Endothelial cell of umbilical vein (primary cell): ENCODE measurements at regions not wholly inside any gene's neighbourhood (a gene's known extent, or its start where the extent isn't known, plus 50 kb on each side); places are given as distances from the start of the nearest gene placed in this dataset.

Experiments
- BruUV-seq: library from RNA; stranded (reverse); fragments of 400-500 nt; replicated peaks from 2 replicates; lab custom pipeline; 2021; lab: Mats Ljungman, UMichigan
- CTCF ChIA-PET: fragments of 300-600, 350-600 bp; sonication (Branson Sonifier 250); formaldehyde crosslinking; loops from one replicate; lab custom pipeline; 2021; ENCODE audit warnings: antibody characterized with exemption, inconsistent platforms; lab: Charles Lee
- POLR2A ChIA-PET: fragments of 300-600, 350-600 bp; sonication (Branson Sonifier 250); formaldehyde crosslinking; loops from one replicate; lab custom pipeline; 2021; ENCODE audit warnings: antibody characterized with exemption, inconsistent platforms; lab: Charles Lee
- DNase-seq: peaks from one replicate; pipeline ENCODE4 v3.0.0-alpha.2; 2011; ENCODE audit warnings: low read depth, low spot score
- FAIRE-seq: peaks from 2 replicates; lab custom pipeline; 2011; peaks lifted over from hg19 to GRCh38; lab: Jason Lieb, UNC
- H2AFZ ChIP-seq: 2 replicates; pipeline ENCODE4 v1.6.0; 2012; ENCODE audit warnings: low read depth, low read length, control low read depth, inconsistent platforms
- H3K27ac ChIP-seq: 2 replicates; pipeline ENCODE4 v1.5.1; 2011; ENCODE audit warnings: low read depth, mild to moderate bottlenecking, control low read depth, low read length, moderate library complexity; ENCODE audit not compliant: insufficient read depth
- H3K27me3 ChIP-seq, 2 experiments: 2 replicates each; pipeline versions ENCODE4 v1.6.0 to v1.6.1; 2011; ENCODE audit warnings: low read length in 2 of 2, mixed read lengths in 1 of 2; ENCODE audit not compliant: control insufficient read depth in 2 of 2, insufficient read depth in 2 of 2
- H3K36me3 ChIP-seq, 2 experiments: 2 replicates in 1 of 2; 3 replicates in 1 of 2; pipeline ENCODE4 v1.5.1; 2011; ENCODE audit warnings: low read length in 2 of 2, mild to moderate bottlenecking in 1 of 2, moderate library complexity in 1 of 2; ENCODE audit not compliant: control insufficient read depth in 2 of 2, insufficient read depth in 2 of 2; ENCODE audit errors: extremely low read depth in 1 of 2
- H3K4me1 ChIP-seq: 3 replicates; pipeline ENCODE4 v1.5.1; 2011; ENCODE audit warnings: mild to moderate bottlenecking, low read length; ENCODE audit not compliant: control insufficient read depth, insufficient read depth; ENCODE audit errors: extremely low read depth
- H3K4me2 ChIP-seq: 2 replicates; pipeline ENCODE4 v1.6.1; 2011; ENCODE audit warnings: low read length, control low read depth, mixed read lengths; ENCODE audit not compliant: insufficient read depth
- H3K4me3 ChIP-seq, 3 experiments: fragments of 200-600 bp in 1 of 3; sonication (generic), shearing (Covaris generic) in 1 of 3; replicated peaks in 1 of 3; 2 replicates each; pipeline ENCODE4 v1.5.1; 2011 to 2016; ENCODE audit warnings: control low read depth in 3 of 3, low read length in 3 of 3, mild to moderate bottlenecking in 2 of 3, inconsistent platforms in 1 of 3, low read depth in 1 of 3, moderate library complexity in 1 of 3; ENCODE audit not compliant: insufficient read depth in 1 of 3
- H3K79me2 ChIP-seq: 2 replicates; pipeline ENCODE4 v1.6.0; 2012; ENCODE audit warnings: low read length, inconsistent platforms; ENCODE audit not compliant: control insufficient read depth, insufficient read depth
- H3K9ac ChIP-seq: replicated peaks from 2 replicates; pipeline ENCODE3; 2011; ENCODE audit warnings: low read length, control low read depth; ENCODE audit not compliant: insufficient read depth; ENCODE audit errors: extremely low read depth
- H3K9me1 ChIP-seq: replicated peaks from 3 replicates; pipeline ENCODE4 v1.6.0; 2011; ENCODE audit warnings: mild to moderate bottlenecking, low read length; ENCODE audit not compliant: control insufficient read depth, insufficient read depth; ENCODE audit errors: extremely low read depth
- H3K9me3 ChIP-seq: replicated peaks from 2 replicates; pipeline ENCODE4 v1.5.1; 2012; ENCODE audit warnings: low read length, inconsistent platforms; ENCODE audit not compliant: control insufficient read depth, insufficient read depth
- H4K20me1 ChIP-seq: replicated peaks from 2 replicates; pipeline ENCODE3; 2011; ENCODE audit warnings: mild to moderate bottlenecking, low read length; ENCODE audit not compliant: control insufficient read depth, insufficient read depth; ENCODE audit errors: extremely low read depth
- EZH2 ChIP-seq: IDR thresholded peaks from 2 replicates; pipeline ENCODE4 v1.6.1; 2012; ENCODE audit warnings: borderline replicate concordance, low read depth, mild to moderate bottlenecking, moderate library complexity, low read length, inconsistent platforms; ENCODE audit not compliant: severe bottlenecking
- GATA2 ChIP-seq: IDR thresholded peaks from 2 replicates; pipeline ENCODE4 v1.7.0; 2011; ENCODE audit warnings: low read depth, mild to moderate bottlenecking, moderate library complexity, mixed read lengths, low read length; ENCODE audit not compliant: insufficient read length, insufficient read depth
- JUN ChIP-seq: IDR thresholded peaks from 2 replicates; pipeline ENCODE4 v1.6.1; 2011; ENCODE audit warnings: borderline replicate concordance, low read depth; ENCODE audit not compliant: insufficient read length, insufficient read depth
- MYC ChIP-seq: IDR thresholded peaks from one replicate; pipeline ENCODE4 v1.6.1; 2011; ENCODE audit warnings: mild to moderate bottlenecking, low read depth, low read length
- POLR2A ChIP-seq: IDR thresholded peaks from 2 replicates; pipeline ENCODE4 v1.6.1; 2012; ENCODE audit warnings: low read depth, mild to moderate bottlenecking, control low read depth, low read length
- POLR2AphosphoS5 ChIP-seq: IDR thresholded peaks from 2 replicates; pipeline ENCODE4 v1.6.1; 2012; ENCODE audit warnings: low read depth, mild to moderate bottlenecking, control low read depth, low read length, moderate library complexity; ENCODE audit not compliant: insufficient read depth
- dilution Hi-C: fragments of 300-500 bp; cut with MboI; formaldehyde crosslinking; loops from one replicate; pipeline ENCODE4 v1.15.0; 2019; ENCODE audit warnings: low sequenced_read_pairs; ENCODE audit not compliant: extremely low pct_ligation_motif_present
- intact Hi-C: fragments of 100-400 bp; cut with micrococcal nuclease; formaldehyde crosslinking; loops from one replicate; pipeline ENCODE4 v1.10.0; 2022
- TF ChIP-seq, protein P1 (sequence below): IDR thresholded peaks from 2 replicates; pipeline ENCODE4 v1.6.1; 2011; ENCODE audit not compliant: insufficient read depth, insufficient read length
- TF ChIP-seq, protein P2 (sequence below), 2 donors: IDR thresholded peaks; 1 replicate in 1 of 2; 2 replicates in 1 of 2; pipeline ENCODE4 v1.5.1; 2011; ENCODE audit warnings: low read length in 2 of 2, mild to moderate bottlenecking in 2 of 2, moderate library complexity in 2 of 2, control low read depth in 1 of 2, inconsistent platforms in 1 of 2, low read depth in 1 of 2; ENCODE audit not compliant: insufficient read depth in 1 of 2; ENCODE audit errors: extremely low read depth in 1 of 2

DNA sequence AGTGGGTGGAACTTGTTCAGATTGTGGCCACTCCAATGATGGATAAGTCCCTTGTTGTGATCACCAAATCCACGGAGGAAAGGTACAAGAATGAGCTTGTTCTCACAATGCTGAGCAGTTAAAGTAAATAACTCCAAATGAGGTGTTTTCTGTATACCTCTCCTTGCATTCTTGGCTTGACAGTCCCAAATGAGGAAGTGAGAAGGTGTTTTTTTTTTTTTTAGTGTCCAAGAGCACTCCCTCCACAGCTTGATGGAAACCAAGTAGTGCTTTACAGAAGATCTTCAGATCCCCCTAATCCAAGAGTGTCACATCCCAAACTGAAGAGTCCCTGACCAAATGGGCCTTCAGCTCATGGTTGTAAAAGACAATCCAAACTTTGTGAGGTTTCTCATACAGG lies 153.6 kb downstream of the ATP23 start:
- FAIRE-seq: no peak
- CTCF ChIA-PET: interaction anchor here (1.0 kb wide), 1 partner anchor 11 kb away, joined by 3 read pairs; no protein-coding TSS in a partner anchor
- POLR2A ChIA-PET: interaction anchor here (0.6 kb wide), 1 partner anchor 22 kb away, joined by 6 read pairs; no protein-coding TSS in a partner anchor

More for the DNA sequence above, 153.6 kb downstream of the ATP23 start:
- no TSS peak for BruUV-seq
- no peak overlapping the region for H3K4me3 ChIP-seq
- H3K9me3 ChIP-seq: no peaks in the 10 kb centered on the region
- intact Hi-C loops (no loop called here), dilution Hi-C loops (no loop called here)
- H3K9me1 ChIP-seq: no peaks in the 10 kb centered on the region
- no peaks in the 10 kb centered on the region for H3K4me1 ChIP-seq
- H3K79me2 ChIP-seq: no peaks in the 10 kb centered on the region
- no peak overlapping the region for H3K27ac ChIP-seq
- TF ChIP-seq POLR2AphosphoS5 (no peak), POLR2A (no peak), MYC (no peak), GATA2 (no peak), JUN (no peak), EZH2 (no peak)
- TF ChIP-seq, protein P1, sequence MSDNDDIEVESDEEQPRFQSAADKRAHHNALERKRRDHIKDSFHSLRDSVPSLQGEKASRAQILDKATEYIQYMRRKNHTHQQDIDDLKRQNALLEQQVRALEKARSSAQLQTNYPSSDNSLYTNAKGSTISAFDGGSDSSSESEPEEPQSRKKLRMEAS: no peak
- TF ChIP-seq, protein P2, sequence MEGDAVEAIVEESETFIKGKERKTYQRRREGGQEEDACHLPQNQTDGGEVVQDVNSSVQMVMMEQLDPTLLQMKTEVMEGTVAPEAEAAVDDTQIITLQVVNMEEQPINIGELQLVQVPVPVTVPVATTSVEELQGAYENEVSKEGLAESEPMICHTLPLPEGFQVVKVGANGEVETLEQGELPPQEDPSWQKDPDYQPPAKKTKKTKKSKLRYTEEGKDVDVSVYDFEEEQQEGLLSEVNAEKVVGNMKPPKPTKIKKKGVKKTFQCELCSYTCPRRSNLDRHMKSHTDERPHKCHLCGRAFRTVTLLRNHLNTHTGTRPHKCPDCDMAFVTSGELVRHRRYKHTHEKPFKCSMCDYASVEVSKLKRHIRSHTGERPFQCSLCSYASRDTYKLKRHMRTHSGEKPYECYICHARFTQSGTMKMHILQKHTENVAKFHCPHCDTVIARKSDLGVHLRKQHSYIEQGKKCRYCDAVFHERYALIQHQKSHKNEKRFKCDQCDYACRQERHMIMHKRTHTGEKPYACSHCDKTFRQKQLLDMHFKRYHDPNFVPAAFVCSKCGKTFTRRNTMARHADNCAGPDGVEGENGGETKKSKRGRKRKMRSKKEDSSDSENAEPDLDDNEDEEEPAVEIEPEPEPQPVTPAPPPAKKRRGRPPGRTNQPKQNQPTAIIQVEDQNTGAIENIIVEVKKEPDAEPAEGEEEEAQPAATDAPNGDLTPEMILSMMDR (IDR thresholded peaks at IDR 0.05; ENCODE audit: extremely low read depth in 1 of 2, insufficient read depth in 1 of 2, low read depth in 1 of 2, low read length in 2 of 2): no peak
- no peaks in the 10 kb centered on the region for H4K20me1 ChIP-seq
- H2AFZ ChIP-seq: no peak overlapping the region
- H3K4me2 ChIP-seq: no peak overlapping the region
- no peak for DNase-seq
- H3K27me3 ChIP-seq: no peaks in the 10 kb centered on the region
- no peak overlapping the region for H3K9ac ChIP-seq
- H3K36me3 ChIP-seq: no peaks in the 10 kb centered on the region
